GM19324 (cell line): ENCODE measurements at regions not wholly inside any gene's neighbourhood (a gene's known extent, or its start where the extent isn't known, plus 50 kb on each side); places are given as distances from the start of the nearest gene placed in this dataset.
A peak's percentile ranks its signal among the peaks of the same experiment; 100 is the strongest.
"Not testable (repeated sequence)": the region's sequence is repeated elsewhere in the genome, so short reads cannot be mapped to it uniquely, and the experiment has no call there.

Experiments used
- ATAC-seq: cut with Tn5 transposase; IDR thresholded peaks from one replicate; pipeline ENCODE4 v1.9.1; 2021; ENCODE audit warnings: mild to moderate bottlenecking, moderate library complexity; ENCODE audit not compliant: unreplicated experiment, low FRiP score

DNA sequence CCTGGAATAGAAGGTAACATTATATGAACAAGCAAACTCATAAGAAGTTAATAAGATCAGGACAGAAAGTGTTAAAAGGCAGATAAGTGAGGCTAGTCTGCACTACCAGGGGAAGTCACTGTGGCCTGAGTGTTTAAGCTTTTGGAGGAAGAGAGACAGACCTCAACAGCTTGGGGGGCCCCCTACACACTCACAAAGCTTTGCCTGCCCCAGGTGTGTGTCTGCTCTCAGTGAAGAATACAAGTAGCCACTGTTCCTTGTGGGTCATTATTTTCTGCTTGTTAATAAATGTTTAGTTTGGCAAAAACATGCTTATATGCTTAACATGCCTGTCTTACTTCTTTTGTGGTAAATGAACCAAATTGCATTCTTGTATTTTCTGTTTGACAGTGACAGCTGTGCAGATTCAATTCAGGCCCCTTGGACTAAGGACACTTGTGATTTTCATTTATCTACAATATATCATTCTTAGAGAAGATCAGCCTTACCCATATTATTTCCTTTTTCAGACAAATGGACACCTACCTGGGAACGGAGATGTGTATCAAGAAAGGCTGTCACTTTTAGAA, 50.7 kb upstream of the C12orf71 start:
- ATAC-seq: no peak

GRCh38 chr12:27140478-27140969, 58.1 kb upstream of the C12orf71 start:
- no peak for ATAC-seq

- ATAC-seq: no peak
These were observed 59.8 kb upstream of the C12orf71 start for GRCh38 chr12:27142101-27142721.

GRCh38 chr12:27143256-27144069, 61.1 kb upstream of the C12orf71 start:
- no peak for ATAC-seq

DNA sequence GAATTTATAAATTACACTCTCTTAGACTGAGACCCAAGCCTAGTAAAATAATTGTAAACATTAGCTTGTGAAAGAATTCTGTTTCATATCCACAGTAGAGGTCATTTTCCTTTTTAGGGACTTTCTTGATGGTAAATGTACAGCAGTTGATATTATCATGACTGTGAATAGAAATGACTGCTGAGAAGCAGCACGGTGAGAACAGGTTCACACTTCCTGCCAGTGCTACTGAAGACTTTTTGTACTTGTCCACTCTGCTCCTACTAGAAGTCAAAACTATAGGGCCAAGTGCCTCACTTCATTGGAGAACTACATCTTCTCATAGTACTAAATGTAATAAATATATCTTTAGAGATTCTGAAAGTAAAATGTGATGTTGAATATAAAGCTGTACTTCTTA, 63.3 kb upstream of the C12orf71 start:
- ATAC-seq: peak; percentile 55

- ATAC-seq: no peak
These were observed 66.0 kb upstream of the C12orf71 start for GRCh38 chr12:27148373-27148772.

DNA sequence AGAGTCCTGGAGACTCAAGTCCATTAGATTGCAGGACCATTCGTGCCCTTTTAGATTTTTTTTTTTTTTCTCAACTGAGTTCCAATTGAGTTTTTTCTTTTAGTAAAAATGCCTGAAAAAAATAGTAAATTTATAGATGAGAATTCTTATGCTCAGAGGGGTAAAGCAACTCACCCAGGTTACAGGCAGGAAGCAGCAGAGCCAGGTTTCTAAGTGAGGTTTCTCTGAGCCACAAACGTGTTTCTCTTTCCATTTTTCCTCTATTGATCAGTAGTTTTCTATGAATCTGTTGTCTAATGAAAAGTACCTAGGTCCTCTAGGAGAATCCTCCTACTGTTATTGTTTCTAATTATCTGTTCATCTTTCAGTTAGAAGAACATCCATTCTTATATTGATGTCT, 66.4 kb upstream of the C12orf71 start:
- ATAC-seq: no peak

DNA sequence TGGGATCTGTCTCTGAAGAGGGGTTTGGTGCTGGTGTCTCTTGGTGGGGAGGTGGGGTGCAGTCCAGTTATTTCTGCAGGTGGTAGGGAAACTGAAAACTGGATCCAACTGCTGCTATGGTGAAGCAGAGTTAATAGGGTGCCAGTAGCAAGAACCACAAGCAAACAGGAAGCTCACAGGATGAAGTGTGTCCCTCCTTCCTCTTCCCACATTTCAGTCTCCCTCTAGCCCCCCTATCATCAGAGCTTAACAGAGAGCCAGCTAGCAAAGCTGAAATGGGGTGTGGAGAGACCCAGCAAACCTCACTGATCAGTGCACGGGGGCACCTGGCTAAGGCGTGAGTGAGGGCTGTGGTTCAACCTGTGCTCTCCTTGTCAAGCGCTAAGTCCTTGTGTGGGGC, 69.1 kb upstream of the C12orf71 start:
- no peak for ATAC-seq

DNA sequence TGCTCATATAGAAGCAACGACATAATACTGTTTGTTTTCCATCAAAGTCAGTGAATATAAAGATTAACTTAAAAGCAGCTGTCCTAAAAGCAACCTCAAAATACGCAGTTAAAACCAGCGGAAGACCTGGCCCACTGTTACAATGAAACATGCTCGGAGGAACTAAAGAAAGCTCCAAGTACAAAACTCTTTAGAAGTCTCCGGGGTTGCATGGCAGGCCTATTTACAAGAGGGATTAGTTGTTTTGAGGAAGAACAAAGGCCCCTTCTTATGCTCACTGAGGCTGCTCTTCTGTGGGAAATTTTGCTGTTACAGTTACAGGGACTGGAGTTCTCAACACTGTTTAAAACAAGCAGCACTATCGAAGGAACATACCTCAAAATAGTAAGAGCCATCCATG, 75.9 kb upstream of the C12orf71 start:
- no peak for ATAC-seq

GRCh38 chr12:27161458-27162228, 79.3 kb upstream of the C12orf71 start:
- peak; percentile 77 for ATAC-seq

GRCh38 chr12:27162229-27162537, 79.8 kb upstream of the C12orf71 start:
- no peak for ATAC-seq

GRCh38 chr12:27163048-27163715, 80.8 kb upstream of the C12orf71 start:
- ATAC-seq: no peak

GRCh38 chr12:27163894-27164293, 80.2 kb upstream of the STK38L start:
- ATAC-seq: no peak

DNA sequence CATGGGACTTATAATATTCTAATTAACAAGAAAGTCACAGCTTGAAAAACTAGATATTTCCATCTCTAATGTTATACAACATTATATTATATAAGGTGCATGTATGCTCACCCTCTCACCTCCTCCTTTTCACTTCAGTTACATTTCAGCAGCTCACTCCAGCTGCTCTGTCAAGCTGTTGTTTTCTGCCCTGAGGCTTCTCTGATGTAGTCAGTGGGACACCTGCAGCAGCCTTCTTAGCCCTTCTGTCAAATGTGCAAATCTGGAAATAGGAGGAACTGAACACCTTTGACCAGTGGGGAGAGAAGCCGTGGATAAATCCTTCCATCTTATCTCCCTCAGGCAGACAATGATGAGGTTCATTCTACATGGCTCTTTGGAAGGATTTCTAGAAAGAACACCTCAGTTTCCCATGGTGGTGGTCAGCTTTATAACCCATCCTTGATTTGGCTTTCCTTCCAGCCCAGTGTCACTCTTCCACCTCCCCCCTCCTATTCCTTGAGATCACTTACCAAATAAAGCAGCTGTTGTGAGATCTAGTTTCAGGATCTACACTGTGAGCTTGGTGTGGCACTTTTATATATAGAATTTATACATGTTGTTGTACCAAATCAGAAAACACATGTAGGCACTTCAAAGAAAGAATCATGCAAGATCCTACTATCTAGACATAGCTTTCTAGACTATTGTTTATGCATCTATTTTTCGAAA, 79.6 kb upstream of the STK38L start:
- peak; percentile 47 for ATAC-seq

- not testable (repeated sequence) for ATAC-seq
These were observed 78.1 kb upstream of the STK38L start for GRCh38 chr12:27165958-27166357.

- ATAC-seq: not testable (repeated sequence)
These were observed 72.6 kb upstream of the STK38L start for GRCh38 chr12:27171494-27171893.

DNA sequence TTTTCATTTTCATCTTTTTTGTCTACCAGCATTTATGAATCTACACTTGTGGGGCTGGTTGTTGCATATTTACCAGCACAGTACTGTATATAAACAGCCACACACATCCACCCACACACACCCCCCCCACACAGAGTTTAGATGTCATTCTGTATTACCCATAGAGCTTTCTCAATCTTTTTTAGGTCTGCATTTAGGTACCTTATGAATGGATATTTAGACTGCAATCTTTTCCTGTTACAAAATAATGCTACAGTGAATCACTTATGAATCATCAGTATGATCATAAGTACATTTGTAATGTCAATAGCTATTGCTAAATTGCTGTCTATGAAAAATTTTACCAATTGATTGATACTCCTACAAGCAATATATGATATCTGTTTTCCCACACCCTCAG, 67.3 kb upstream of the STK38L start:
- ATAC-seq: no peak

DNA sequence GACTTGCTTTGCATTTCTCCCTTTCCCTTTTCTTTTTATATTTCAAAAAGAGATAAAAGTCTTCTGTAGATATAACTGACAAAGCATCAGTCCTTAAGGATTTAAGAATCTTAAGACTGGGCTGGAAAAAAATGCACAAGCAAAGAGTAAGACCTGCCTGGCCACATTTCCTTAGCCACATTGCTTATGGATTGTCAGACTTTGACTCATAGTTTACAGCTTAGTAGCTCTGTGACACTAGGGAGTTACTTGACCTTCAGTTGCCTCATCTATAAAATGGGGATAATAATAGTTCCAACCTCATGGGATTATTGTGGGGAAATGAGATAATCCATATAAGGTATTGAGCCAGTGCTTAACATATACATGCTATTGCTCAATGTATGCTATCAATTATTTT, 66.4 kb upstream of the STK38L start:
- no peak for ATAC-seq

GRCh38 chr12:27178255-27178654, 65.8 kb upstream of the STK38L start:
- no peak for ATAC-seq
